GM23248 (cell line): ENCODE measurements at regions not wholly inside any gene's neighbourhood (a gene's known extent, or its start where the extent isn't known, plus 50 kb on each side); places are given as distances from the start of the nearest gene placed in this dataset.

Source experiments
- EZH2 ChIP-seq: fragments of 200-600 bp; sonication (generic); IDR thresholded peaks from 2 replicates; pipeline ENCODE4 v1.6.1; 2018; ENCODE audit warnings: antibody characterized with exemption, mild to moderate bottlenecking; ENCODE audit not compliant: insufficient read depth, poor library complexity, severe bottlenecking
- EZH2phosphoT487 ChIP-seq: fragments of 200-600 bp; sonication (generic); IDR thresholded peaks from 2 replicates; pipeline ENCODE4 v1.6.1; 2018; ENCODE audit warnings: antibody characterized with exemption, moderate library complexity, mild to moderate bottlenecking, low read depth; ENCODE audit not compliant: insufficient read depth

DNA sequence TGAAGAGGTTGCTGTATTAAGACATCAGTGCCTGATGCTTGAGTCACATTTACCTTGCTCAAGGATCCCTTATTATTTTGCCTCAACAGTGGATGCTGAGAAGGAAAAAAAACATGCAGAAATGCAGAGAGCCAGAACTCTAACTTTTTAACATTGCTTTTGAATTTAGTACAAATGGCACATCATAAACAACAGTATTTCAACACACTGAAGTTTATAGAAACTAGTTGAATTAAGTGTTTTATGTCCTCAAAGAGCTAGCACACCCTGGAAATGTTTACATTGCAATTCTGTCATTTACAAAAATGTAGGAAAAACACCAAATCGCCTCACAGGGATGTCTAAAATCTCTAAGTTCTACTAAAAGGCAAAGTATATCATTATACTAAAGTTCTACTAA lies 69.5 kb upstream of the BLTP1 start:
- TF ChIP-seq EZH2phosphoT487 (no peak), EZH2 (no peak)
